HG03439 (cell line): ENCODE measurements at regions not wholly inside any gene's neighbourhood (a gene's known extent, or its start where the extent isn't known, plus 50 kb on each side); places are given as distances from the start of the nearest gene placed in this dataset.

Source experiments
- ATAC-seq: cut with Tn5 transposase; IDR thresholded peaks from one replicate; pipeline ENCODE4 v1.9.1; 2021; ENCODE audit warnings: mild to moderate bottlenecking, moderate library complexity; ENCODE audit not compliant: unreplicated experiment

DNA sequence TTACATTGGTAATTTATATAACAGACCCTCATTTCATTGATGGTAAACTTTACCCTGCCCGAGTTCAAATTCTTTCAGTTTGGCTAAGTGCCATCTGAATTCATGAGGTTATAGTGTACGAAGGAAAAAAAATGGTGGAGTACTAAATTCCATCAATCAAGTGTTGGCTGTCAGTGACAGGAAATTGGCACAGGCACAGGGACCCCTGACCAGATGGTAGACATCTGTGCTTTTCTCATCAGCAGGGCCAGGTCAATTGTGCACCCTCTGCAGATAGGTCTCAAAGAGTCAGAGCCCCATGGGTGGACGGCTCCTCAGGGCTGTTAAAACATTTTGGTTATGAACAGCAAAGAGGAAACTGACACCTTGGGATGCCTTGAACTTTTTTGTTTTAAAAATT lies 439.2 kb downstream of the SETBP1 start:
- ATAC-seq, result no peak

DNA sequence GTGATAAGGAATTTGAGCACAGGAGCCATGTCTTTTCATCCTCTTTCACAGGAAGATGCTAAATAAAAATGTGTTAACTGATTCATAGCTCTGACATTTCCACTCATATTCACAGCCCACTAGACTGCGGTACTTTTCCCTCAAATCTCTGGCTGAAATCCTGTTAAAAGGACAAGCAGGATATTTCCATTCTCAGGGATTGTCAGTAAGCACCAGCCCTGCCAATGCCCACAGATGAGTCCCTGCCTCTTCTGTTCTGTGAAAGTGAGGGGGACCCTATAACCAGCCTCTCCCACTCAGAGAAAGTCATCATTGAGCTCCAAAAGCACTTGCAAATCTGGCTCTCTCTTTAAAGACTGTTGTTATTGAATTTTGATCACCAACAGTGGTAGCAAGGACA lies 440.5 kb downstream of the SETBP1 start:
- ATAC-seq, result no peak

- no peak for ATAC-seq
These were observed 441.8 kb downstream of the SETBP1 start for GRCh38 chr18:45122506-45122905.

DNA sequence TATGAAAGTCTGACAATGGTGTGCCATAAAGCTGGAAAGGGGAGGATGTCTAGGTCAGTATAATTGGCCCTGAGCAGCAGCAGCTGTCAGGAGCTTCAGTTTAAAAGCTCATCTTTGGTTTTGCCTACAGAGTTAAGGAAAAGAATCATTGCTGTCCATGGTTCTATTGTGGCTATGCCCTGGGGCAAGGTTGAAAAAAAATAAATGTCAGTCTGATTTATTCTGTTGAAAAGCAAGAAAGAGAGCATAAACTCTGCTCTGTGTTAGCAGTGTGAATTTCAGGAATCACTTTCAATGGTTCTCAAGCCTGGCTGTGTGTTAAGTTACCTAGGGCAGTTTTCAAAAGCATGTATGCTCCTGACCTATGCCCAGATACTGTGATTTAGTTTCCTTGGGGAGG lies 446.7 kb downstream of the SETBP1 start:
- ATAC-seq, result no peak

- ATAC-seq, result no peak
These were observed 452.6 kb downstream of the SETBP1 start for GRCh38 chr18:45133276-45133675.

GRCh38 chr18:45136381-45137086 lies 455.8 kb downstream of the SETBP1 start:
- no peak for ATAC-seq

DNA sequence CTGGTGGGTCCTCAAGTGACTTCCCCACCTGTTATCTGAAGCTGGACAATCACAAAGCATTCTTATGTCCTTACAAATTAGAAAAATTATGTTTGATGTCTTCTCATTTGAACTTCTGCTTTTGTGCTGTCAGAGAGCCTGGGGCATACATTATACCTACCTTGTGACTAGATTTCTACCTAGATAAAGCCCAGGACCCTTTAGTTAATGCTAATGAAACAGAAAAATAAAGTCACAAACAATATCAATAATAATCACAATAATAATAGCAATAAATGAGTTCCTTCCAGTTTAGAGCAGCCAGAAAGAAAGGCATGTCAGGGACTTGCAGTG lies 456.4 kb downstream of the SETBP1 start:
- no peak for ATAC-seq

DNA sequence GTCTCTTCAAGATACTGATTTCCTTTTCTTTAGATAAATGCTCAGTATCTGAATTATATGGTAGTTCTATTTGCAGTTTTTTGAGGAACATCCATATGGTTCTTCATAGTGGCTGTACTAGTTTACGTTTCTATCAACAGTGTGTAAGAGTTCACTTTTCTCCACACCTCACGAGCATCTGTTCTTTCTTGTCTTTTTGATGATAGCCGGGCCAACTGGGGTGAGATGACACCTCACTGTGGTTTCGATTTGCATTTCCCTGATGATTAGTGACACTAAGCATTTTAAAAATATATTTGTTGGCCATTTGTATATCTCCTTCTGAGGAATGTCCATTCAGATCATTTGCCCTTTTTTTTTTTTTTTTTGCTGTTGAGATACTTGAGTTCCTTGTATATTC lies 458.8 kb downstream of the SETBP1 start:
- no peak for ATAC-seq

DNA sequence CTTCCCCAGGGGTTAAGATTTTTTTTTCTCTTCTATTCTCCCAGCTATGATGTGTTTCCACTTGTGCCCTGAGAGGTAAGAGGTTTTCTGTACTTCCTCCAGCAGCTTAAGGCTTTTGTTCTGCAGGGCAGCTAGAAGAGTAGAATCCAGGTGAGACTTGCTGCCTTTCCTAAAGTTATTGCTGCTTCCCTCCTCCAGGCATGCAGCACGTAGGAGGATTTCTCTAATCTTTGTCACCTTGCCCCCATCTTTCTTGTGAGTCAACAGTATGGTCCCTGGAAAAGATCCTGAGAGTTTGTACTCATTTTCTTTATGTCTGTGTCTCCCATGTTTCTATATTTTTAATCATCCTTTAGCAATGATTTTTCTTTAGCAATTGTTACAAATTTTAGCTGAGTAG lies 462.2 kb downstream of the SETBP1 start:
- ATAC-seq, result no peak

DNA sequence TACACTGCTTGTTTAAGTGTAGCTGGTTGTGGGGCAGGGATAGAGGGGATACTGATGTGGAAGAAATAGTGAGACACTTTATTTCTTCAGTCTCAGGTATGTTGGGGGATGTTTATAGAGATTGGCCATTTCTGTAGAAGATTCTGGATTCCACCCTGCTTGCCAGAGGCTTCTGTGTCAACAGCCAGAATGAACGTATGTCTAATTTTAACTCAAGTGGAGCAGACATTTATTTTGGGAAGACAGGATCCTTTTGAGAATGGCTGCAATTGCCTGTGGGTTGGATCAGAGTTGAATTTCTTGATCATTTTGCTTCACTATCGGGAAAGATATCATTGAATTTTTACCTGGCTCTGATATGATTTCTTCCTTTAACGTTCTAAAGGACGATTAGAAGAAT lies 465.6 kb upstream of the SLC14A2 start:
- ATAC-seq, result no peak

- no peak for ATAC-seq
These were observed 463.6 kb upstream of the SLC14A2 start for GRCh38 chr18:45151645-45152044.

- no peak for ATAC-seq
These were observed 459.8 kb upstream of the SLC14A2 start for GRCh38 chr18:45155526-45155925.

- no peak for ATAC-seq
These were observed 458.3 kb upstream of the SLC14A2 start for GRCh38 chr18:45156946-45157345.

DNA sequence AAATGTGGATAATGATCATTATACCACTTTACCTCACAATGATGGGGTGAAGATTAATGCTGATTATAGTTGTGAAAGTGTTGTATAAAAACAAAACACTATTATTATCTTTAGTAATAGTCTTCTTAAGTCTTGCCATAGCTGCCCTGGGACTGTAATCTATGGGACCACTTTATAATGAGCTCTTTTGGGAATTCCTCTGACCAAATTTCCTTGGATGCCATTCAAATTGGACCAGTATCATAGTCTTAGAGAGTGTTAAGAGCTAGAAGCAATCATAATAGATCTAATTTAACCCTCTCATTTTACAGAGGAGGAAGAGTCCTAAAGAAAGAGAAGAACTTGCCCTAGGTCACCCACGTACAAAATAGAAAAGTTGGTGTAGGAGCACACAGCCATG lies 457.7 kb upstream of the SLC14A2 start:
- ATAC-seq, result no peak

- peak; percentile 61 for ATAC-seq
These were observed 453.4 kb upstream of the SLC14A2 start for GRCh38 chr18:45161850-45162249.

GRCh38 chr18:45163871-45164270 lies 451.4 kb upstream of the SLC14A2 start:
- ATAC-seq, result no peak

DNA sequence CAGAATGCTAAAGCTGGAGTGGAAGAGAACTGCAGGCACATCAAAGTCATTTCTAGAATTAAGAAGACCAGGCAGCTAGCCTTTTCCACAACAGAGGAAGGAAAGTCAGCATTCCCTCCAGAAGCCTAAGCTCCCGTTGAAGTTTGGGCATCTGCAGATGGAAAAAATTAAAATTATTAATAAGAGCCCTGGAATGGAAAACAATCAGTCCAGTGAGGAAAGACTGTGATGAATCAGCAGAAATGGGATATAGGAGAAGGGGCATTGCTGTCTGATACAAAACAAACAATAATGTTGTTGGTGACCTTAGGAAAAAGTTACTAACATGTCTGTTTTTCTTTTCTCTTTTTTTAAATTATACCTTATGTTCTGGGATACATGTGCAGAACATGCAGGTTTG lies 450.7 kb upstream of the SLC14A2 start:
- no peak for ATAC-seq

DNA sequence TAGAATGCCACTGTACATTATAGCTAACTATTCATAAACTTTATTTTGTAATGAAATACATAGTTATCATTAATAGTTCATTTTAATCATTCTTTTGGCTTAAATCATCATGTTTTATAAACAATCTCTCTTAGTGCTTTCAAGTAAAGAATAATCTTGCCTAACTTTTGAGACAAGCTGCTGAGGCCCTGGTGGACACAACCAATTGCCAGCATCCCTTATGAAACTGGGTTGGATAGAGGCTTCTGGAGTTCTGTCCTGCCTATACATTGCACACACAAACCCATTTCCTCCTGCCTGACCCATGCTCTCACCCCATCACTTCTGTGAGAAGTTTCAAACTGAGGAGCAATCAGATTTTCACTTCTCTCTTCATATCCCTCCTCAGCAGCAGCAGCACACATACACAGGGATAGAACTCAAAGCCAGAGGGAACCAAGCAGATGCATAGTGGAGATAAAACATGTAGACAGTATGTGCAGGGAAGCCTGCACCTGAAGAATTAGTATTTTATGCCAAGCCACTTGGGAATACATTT lies 450.0 kb upstream of the SLC14A2 start:
- no peak for ATAC-seq

DNA sequence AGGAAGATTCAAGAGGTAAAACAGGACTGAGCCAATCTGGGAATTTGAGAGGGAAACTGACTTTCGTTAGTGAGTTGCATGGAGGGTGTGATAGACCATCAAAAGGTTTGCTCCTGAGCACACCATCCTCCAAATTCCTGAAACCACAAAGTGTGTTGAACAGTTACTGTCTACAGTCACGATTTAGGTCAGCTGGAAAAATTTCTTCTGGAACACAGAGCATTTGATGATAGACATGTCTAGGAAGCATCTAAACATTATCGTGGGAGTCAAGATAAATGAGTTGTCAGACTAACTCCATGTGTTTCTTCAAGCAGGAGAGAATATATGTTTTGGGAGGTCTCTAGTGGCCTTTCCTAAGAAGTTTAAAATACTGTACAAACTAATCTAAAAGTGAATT lies 449.4 kb upstream of the SLC14A2 start:
- no peak for ATAC-seq

- ATAC-seq, result no peak
These were observed 448.9 kb upstream of the SLC14A2 start for GRCh38 chr18:45166341-45166835.

GRCh38 chr18:45166836-45167551 lies 448.3 kb upstream of the SLC14A2 start:
- no peak for ATAC-seq

DNA sequence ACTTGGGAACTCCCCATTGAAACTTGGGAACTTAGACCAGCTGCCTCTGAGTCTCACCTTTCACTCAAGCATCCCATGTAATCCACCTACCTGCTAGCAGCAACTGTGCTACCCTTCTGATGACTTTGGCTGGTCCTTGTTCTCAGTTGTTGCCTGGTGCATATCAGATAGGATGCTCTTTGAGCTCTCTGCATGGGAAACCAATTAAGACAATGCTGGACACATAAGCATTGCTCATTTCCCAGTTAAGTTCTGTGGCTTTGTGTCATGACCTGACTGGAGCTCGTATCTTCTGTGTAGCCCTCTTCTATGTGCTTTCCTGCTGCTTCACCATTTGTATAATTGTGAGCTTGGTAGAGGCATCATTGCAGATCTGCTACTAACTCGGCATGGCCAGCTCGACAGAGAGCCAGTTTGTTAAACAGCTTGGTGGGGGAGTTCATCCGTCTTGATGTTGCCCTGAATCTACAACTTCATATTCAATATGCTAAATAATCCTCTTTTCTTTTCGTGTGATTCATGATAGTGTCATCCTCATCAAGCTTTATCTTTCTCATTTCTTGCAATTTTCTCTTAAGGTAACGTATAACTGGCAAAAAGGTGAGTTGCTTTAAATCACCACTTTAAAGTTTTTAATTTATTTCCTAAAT lies 447.5 kb upstream of the SLC14A2 start:
- no peak for ATAC-seq
